HEK293T (cell line): ENCODE measurements at regions not wholly inside any gene's neighbourhood (a gene's known extent, or its start where the extent isn't known, plus 50 kb on each side); places are given as distances from the start of the nearest gene placed in this dataset.

ENCODE experiments used
- BHLHE40 ChIP-seq: fragments of 450-650 bp; IDR thresholded peaks from 2 replicates; pipeline ENCODE4 v1.6.1; 2016; ENCODE audit warnings: mild to moderate bottlenecking, moderate library complexity, borderline replicate concordance
- CTBP1 ChIP-seq: fragments of 450-650 bp; IDR thresholded peaks from 2 replicates; pipeline ENCODE4 v1.6.1; 2016; ENCODE audit warnings: borderline replicate concordance
- ELF4 ChIP-seq: fragments of 450-650 bp; IDR thresholded peaks from 2 replicates; pipeline ENCODE4 v1.6.1; 2017; ENCODE audit warnings: antibody characterized with exemption
- FOXA1 ChIP-seq: fragments of 450-650 bp; IDR thresholded peaks from 2 replicates; pipeline ENCODE4 v1.6.1; 2016; ENCODE audit warnings: mild to moderate bottlenecking
- FOXK2 ChIP-seq: fragments of 450-650 bp; IDR thresholded peaks from 2 replicates; pipeline ENCODE4 v1.6.1; 2016; ENCODE audit warnings: mild to moderate bottlenecking
- FOXM1 ChIP-seq: fragments of 450-650 bp; IDR thresholded peaks from 2 replicates; pipeline ENCODE4 v1.6.1; 2017; ENCODE audit warnings: mild to moderate bottlenecking, borderline replicate concordance
- HDGF ChIP-seq: fragments of 450-650 bp; IDR thresholded peaks from 2 replicates; pipeline ENCODE4 v1.6.1; 2017; ENCODE audit warnings: antibody characterized with exemption, borderline replicate concordance
- L3MBTL2 ChIP-seq: fragments of 450-650 bp; conservative IDR thresholded peaks from 2 replicates; pipeline ENCODE4 v1.6.1; 2016; ENCODE audit warnings: mild to moderate bottlenecking
- LEF1 ChIP-seq: fragments of 450-650 bp; IDR thresholded peaks from 2 replicates; pipeline ENCODE4 v1.6.1; 2017; ENCODE audit warnings: mild to moderate bottlenecking, borderline replicate concordance
- NFRKB ChIP-seq: fragments of 450-650 bp; IDR thresholded peaks from 2 replicates; pipeline ENCODE4 v1.6.1; 2016; ENCODE audit warnings: mild to moderate bottlenecking, moderate library complexity
- SP1 ChIP-seq: fragments of 450-650 bp; IDR thresholded peaks from 2 replicates; pipeline ENCODE4 v1.6.1; 2017
- SUZ12 ChIP-seq: fragments of 450-650 bp; IDR thresholded peaks from 2 replicates; pipeline ENCODE4 v1.6.1; 2016; ENCODE audit warnings: mild to moderate bottlenecking
- TARDBP ChIP-seq: fragments of 450-650 bp; IDR thresholded peaks from 2 replicates; pipeline ENCODE4 v1.6.1; 2016
- ZNF384 ChIP-seq: fragments of 450-650 bp; IDR thresholded peaks from 2 replicates; pipeline ENCODE4 v1.6.1; 2016

DNA sequence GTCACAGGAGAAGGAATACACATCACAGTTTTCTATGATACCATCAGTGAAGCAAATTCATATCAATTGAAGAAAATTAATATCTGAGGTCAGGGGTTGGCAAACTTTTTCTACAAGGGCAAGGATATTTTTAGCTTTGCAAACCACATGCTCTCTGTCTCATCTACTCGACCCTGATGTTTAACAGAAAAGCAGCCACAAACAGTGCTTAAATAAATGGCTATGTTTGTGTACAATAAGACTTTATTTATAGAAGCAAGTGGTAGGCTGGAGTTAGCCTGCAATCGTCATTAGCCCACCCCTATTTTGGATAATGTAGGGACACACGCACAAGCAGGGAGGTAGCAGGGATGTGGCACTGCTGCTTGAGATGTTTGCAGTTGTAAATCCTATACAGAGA lies 251.4 kb downstream of the CETN3 start:
- no peak for TF ChIP-seq HDGF
- no peak for TF ChIP-seq L3MBTL2
- no peak for TF ChIP-seq TARDBP
- TF ChIP-seq BHLHE40 = no peak
- no peak for TF ChIP-seq SP1
- TF ChIP-seq FOXM1 = no peak
- TF ChIP-seq LEF1 = no peak
- TF ChIP-seq FOXK2 = no peak
- no peak for TF ChIP-seq SUZ12
- no peak for TF ChIP-seq CTBP1
- TF ChIP-seq NFRKB = no peak
- no peak for TF ChIP-seq FOXA1
- no peak for TF ChIP-seq ELF4
- TF ChIP-seq ZNF384 = no peak
